Glomerular visceral epithelial cell (primary cell): ENCODE measurements at regions not wholly inside any gene's neighbourhood (a gene's known extent, or its start where the extent isn't known, plus 50 kb on each side); places are given as distances from the start of the nearest gene placed in this dataset.
"Not testable (repeated sequence)": the region's sequence is repeated elsewhere in the genome, so short reads cannot be mapped to it uniquely, and the experiment has no call there.

ENCODE experiments used
- DNase-seq: peaks from one replicate; pipeline ENCODE4 v3.0.0-alpha.2; 2016; ENCODE audit errors: extremely low spot score

DNA sequence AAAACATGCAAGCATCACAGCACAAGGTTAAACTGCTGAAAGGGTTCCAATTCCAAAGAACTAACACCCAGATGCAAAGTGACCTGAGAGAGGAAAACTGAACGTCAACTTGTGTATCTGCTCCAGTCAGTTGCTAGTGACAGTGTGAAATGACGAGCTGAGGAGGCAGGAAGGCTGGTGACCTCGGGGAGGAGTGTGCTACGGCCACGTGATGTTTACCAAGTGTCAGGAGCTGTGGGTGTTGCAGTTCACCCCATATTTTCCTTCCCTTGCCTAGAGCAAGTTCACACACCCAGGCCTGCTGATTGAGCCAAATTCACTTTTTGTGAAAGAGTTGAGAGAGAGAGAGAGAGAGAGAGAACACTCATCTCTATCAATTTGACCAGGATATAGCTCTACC, 231.6 kb upstream of the ANKH start:
- no peak for DNase-seq

DNA sequence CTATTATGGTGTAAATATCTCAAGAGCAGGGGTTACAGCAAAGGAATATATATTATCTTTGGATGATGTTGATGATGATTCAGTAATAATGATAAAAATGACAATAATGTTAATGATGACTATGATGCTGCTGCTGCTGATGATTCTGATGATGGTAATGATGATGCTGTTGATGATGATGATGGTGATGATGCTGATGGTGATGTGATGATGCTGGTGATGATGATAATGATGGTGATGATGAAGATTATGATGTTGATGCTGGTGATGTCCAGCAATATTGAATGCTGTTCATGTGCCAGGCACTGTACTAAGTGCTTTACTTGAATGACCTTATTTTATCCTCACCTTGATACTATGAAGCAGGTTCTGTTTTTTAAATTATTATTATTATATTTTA, 226.0 kb upstream of the ANKH start:
- DNase-seq: no peak

DNA sequence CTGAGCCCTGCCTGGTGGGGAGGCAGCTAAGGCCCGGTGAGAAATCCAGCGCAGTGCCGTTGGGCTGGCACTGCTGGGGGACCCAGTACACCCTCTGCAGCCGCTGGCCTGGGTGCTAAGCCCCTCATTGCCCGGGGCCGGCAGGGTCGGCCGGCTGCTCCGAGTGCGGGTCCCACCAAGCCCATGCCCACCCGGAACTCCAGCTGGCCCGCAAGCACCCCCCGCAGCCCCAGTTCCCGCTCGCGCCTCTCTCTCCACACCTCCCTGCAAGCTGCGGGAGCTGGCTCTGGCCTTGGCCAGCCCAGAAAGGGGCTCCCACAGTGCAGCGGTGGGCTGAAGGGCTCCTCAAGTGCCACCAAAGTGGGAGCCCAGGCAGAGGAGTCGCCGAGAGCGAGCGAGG, 225.1 kb upstream of the ANKH start:
- DNase-seq: not testable (repeated sequence)

DNA sequence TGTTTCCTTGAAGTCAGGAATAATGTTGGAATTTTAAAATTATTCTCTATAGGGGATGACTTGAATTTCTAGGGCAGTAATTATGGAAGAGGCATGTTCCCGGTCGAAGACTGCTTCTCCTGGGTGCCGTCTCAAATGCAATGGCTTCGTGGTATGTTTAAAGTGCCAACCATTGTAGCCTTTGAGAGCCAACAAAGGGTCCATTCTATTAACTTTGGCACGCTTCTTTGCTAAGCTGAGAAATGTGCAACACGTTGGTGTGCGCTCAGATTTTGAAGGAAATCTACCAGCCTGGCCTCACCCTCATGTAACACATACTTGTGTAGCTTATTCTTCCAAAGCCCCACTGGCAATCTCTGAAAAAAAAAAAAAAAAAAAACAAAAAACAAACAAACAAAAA, 221.2 kb upstream of the ANKH start:
- no peak for DNase-seq

DNA sequence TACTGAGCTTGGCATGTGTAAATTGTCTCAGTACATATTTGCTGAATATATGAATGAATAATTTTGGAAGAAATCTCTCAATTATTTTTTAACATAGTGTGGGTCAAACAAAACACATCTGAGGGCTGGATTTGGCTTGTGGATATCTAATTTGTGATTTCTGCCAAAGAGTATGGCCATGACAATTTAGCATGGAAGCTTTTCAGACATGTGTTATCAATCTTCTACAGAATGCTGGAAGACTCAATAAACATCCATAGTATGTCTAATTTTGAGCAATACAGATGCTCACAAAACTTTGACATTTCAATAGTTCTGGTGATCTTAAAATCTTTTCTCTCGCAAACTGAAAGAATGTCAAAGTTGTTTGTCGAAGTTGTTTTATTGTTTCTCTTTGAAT, 214.1 kb upstream of the ANKH start:
- no peak for DNase-seq

DNA sequence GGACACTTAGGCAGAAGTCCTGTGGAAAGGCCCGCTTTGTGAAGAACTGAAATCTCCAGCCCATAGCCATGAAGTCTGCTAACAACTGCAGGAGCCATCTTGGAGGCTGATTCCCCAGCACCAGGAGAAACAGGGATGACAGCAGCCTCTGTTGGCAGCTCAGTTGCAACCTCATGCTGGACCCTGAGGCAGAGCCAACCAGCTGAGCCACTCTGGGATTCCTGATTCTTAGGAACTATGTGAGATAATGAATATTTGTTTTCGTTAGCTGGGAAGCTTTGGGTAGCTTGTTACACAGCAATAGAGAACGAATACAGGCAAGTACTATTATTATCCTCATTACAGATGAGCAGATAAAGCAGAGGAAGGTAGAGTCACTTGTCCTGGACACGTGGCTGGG, 210.5 kb upstream of the ANKH start:
- DNase-seq: no peak

DNA sequence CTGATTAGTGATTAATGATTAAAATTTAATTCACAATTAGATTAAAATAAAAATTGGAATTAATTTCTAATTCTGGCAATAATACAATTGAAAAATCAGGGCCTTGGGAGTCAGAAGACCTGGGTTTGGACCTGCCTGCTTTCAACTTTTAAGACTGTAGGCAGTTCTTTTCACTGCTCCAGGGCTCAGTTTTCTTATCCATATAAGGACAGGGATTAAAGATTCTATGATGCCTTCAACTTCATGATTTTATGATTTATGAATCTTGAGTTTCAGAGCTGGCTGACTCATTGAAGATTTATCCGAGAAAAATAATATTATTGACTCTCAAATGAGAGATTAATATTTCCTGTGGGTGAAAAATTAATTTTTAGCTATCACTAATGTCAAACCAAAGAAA, 208.6 kb upstream of the ANKH start:
- DNase-seq: no peak

DNA sequence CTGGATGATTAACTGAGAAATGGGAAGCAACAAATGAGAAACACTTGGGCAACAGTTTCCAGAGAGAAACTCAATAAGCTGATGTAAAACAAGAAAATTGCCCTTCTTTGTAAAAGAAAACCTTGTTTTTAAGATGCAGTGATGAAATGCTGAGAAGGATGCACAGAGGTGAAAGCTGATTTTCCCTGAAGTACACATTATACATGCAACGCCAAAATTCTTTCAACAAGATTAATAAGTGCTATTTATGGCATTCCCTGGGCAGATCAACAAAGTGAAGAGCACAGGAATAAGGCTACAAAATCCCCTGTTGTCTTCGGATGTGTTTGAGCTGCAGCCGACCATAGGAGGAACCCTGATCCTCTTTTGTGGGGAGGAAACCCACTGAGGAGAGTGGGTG, 208.0 kb upstream of the ANKH start:
- DNase-seq: no peak

DNA sequence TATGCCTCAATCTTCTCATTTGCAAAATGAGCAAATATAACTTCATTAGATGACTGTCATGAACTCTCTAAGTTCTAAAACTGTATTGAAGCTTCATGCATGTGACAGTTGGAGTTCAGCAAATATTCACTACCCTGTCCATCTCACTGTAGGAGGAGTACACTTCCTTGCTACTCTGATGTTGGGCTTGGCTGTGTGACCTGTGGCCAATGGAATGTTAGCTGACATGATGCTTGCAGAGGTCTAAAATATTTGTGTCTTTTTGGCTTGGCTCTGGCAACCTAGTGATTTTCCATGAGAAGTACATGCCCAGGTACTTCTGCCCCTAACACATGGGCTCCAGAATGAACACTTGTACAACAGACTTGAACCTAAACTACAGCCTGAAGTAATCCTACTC, 203.1 kb upstream of the ANKH start:
- DNase-seq: no peak

DNA sequence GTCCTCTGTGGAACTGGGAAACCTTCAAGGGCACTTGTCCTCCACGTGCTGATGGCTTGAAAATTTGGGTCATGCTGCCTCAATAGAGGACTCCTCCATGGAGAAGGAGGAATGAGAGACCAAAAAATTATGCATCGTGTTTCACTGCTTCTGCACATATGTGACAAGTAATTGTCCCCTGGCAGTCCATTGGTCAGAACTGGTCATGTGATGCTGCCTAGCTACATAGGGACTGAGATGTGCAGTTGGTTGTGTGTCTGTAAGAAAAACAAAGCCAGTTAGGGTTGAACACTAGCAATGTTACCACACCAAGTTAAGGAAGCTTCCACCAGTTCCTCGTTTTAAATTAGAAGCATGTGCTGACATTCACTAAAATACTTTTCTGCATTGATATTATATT, 201.9 kb upstream of the ANKH start:
- no peak for DNase-seq

DNA sequence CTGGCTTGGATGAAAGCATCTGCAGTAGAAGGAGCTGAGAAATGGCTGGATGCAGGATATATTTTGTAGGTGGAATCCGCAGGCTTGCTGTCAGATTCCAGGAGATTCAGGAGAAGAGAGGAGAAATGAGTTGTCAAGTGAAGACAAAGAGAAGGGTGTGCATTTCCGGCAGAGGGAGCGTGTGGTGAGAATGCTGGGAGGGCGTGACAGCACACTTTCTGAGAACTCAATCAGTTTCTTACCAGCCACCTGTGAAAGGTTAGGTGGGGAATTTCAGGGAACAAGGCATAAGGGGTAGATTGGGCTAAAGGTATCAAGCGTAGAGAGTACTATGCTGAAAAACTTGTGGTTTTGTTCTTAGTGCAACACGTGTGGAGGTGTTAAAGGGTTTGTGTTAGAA, 199.3 kb upstream of the ANKH start:
- no peak for DNase-seq

DNA sequence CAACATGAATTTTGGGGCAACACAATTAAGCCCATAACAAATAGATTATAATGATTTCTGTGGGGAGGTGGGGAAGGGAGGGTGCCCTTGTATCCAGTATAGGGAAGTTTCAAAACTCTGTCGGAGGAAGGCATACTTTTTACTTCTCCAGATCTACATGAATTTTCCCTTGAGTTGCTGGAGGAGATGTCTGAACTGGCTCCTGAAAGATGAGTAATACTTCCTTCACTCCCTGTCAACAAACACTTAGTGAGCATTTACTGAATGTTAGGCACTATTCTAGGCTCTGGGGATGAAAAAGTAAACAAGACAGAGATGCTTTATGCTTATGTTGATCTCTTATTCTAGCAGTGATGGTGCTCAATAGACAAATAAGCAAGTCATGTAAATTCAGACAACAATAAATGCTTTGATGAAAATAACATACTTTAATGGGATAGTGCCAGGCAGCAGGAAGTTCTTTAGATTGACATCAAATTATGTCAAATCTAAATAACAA, 197.9 kb upstream of the ANKH start:
- no peak for DNase-seq

DNA sequence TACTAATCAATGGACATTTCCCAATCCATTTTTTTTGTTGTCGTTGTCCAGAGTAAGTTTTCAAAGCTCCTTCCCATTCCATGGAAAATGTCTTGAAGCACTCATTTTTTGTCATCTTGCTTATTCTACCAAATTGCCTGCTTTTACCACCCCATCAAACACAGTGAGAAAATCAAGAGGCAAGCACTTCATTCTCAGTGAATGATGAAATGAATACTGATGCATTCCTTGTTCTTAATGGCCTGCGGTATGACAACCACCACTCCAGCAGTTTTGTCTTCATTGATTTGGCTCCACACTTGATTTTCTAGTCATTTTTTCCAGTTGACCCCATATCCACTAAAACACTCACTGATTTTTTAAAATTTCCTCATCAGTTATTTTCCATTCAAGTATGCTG, 193.5 kb upstream of the ANKH start:
- no peak for DNase-seq

DNA sequence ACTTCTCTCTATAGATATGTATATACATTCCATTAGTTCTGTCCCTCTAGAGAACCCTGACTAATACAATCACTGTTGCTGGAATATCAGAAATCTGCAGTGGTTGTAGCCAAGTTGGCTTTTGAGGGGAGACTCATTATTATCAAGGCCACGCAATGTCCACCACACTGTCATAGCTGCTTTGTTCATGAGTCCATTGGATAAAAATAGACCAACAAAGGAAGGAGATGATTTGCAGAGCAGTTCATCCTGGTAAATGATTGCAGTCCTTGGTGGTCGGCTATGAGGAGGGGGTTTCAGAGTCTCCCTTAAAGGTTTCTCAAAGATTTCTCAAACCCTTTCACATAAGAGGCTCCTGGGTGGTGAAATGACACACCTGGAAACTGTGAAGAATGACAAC, 192.8 kb upstream of the ANKH start:
- no peak for DNase-seq

DNA sequence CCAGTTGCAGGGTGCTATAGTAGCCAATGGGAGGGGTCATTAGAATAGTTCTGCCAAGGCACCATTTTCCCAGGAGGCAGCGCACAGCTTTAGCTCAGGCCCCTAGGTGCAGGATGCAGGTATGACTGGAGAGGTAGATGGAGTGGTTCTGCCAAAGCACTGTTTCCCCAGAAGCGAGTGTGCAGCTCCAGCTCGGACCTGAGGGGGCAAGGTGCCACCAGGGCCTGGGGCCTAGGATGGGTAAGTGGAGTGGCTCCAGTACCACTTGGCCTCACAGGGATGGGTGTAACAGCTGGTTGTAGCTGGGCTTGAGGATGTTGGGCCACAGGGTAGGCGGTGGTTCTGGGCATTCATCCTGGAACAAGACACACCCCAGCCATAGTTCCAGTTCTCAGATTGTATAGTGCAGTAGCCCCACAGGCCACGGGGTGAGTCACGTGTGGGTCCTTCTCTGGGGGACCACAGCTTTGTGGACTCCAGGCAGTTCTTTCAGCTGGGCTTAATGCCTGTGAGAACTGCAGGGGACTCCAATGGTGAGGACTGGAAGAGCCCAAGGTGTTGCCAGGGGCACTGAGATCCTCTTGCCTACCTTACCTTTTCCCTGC, 185.5 kb upstream of the ANKH start:
- no peak for DNase-seq

DNA sequence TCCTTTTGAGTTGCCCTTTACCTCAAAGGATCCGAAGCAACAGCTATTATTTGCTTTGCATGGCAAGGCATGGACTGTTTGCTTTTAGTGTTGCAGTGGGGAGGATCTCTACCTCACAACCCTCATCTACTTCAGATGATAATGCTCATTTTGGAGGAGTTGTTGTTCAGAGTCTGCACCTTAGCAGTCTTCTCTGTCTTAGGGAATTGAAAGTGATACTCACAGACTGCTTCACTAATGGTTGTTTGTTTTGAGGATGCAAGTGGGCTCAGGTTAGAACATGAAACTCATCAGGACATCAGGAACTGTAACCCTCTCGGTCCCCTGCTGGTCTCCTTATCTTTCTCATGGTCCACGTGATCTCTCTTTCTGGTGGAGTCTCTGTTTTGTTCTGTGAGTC, 172.9 kb upstream of the ANKH start:
- DNase-seq: no peak

DNA sequence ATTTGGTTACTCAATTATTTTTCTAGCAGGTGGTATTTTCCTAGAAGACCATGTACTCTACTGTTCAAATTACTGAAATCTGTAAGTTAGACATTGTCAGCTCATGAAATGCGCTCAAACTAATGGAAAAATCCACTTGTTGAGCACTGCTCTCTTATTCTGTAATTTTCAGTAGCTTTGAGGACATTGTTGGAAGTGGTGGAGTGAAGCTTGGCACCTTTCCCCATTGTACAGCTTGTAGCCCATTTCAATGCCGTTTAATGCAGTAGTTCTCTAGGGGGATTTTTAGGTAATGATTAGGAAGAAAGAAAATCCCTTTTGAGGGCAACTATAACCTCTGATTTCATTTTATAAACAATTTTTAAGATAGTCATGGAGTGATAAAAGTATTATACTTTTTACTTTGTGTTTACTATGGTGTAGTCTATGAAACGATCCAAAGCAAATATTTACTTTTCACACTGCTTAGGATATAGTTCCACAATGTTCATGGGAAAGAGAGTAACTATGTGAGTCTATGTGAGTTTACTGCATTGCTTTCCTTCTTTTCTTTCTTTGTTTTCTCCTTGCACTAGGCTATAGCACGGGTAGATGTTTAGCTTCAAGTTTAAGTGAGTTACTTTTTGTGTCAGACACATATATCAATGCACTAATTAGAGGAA, 165.8 kb upstream of the ANKH start:
- no peak for DNase-seq

DNA sequence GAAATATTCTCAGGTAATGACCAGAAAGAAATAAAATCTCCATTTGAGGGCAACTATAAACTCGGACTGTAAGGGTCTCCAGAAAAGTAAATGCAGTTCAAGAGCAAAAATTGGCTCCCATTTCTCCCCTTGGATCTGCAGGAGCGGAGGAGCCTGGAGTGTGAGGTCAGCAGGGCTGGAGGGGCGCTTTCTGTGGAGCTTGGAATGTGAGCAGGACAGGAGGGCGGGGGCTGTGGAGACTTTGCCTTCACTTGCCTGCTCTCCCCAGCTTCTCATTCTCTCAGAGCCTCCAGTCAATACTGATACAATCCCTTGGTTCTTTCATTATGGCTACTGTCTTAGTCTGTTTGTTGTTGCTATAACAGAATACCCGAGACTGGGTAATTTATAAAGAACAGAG, 162.8 kb upstream of the ANKH start:
- DNase-seq: no peak

DNA sequence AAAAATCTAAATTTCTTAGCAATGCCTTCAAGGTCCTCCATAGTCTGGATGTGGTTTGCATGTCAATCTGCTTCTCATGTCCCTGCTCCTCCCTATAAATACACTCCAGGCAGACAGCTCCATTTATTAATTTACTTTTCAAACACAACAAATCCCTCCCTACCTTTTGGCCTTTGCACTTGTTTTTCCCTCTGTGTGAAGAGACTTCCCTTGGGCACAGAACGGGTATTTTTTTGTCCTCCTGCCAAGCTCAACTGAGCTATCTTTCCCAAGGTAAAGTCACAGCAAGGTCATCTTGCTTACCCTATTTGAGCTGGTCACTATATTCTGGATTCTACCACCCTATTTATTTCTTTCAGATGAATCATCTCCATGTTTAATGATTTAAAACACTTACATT, 159.6 kb upstream of the ANKH start:
- no peak for DNase-seq

DNA sequence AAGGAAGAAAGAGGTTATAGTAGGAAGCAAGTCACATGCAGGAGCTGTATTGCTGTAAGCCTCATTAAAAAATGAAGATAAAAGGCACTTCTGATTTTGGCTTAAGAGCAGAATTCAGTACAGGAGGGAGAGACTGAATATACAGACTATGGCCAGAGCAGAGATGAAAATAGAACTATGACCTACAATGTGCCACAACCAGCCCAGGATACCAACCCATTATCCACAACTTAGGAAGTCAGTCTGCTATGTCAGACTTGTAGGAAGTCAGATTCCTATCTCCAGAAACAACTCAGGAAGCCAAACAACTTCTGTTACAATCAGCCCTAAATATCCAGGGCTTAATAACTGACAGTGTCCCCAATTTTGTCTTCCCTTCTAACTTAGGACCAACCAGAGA, 156.2 kb upstream of the ANKH start:
- DNase-seq: no peak

DNA sequence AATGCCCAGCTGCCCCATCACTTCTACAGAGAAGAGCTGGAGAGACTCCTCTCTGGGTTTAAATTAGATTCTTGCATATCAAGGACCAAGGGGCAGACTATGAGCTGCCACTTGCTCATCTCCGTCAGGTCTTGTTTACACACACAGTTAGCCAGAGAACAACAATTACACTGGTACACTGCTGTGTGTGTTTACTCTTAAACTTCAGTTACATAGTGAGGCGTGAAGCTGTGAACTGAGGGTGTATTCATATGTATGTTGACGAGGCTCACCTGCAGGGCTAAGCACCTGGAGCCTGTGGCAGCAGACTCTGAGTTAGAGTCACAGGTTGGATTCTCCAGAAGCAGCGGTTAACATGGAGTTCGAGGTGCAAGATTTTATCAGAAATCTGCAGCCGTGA, 155.4 kb upstream of the ANKH start:
- no peak for DNase-seq

DNA sequence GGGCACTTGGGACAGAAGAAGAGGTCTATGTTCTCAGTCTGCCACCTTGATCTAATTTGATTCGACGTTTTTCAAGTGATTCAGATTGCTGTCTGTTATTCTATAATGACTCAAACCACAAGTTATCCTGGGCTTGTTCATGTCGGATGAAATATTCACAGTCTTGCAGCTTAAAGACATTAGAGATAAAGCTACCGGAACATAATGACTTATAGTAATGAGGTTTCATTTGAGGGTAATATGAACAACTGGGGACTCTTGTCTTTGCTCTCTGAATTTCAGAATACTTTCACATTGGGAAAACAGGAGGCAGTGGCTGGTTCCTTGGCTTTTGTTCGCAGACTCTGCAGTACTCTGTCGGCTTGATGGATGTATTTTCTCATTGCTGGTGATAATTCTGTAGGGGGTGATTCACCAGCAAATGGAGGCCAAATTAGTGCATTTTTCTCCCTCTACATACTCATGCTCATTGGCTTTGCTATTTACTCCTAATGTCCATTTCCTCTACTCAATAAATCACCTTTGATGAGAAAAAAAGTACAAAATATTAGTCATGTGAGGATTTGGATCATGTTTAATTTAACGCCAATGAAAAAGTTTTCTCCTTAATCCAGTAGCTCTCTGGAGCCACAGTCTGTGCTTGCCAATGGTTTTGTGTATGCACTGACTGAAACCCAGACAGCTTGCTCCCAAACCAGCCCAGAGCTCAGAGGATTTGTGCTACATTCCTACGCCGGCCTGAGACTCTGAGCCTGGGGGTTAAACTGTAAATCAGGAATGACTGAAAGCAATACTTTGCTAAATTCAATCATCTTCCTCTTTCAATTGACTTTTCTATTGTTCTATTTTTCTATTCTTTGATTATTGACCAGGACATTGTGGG, 154.7 kb upstream of the ANKH start:
- peak; percentile 28 for DNase-seq

DNA sequence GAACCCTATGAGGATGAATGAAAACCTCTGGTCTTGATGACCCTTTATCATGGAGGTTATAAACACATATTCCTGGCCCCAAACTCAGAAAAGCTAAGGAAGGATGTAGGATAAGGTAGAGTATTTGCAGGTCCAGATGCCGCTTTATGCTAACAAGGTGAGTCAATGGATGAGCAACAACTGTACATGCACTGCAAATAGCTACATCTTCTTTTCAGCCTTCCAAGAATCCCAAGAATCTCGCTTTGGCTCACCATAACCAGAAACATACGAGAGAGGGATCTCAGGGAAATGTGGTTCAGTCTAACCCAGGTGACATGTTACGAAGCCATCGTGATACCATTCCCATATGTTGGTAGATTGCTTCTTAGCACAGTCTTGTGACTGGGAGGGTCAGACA, 152.3 kb upstream of the ANKH start:
- DNase-seq: no peak
